ENCODE measurements at regions not wholly inside any gene's neighbourhood (a gene's known extent, or its start where the extent isn't known, plus 50 kb on each side); places are given as distances from the start of the nearest gene placed in this dataset.

- DNase-seq (ENCODE audit: low read depth), result no peak
- no peak for TF ChIP-seq CTCF (IDR thresholded peaks at IDR 0.05; ENCODE audit: insufficient read depth, low read depth, low read length, missing control alignments)
- H3K4me3 ChIP-seq (ENCODE audit: low read length), result no peak overlapping the region
These were observed 508.2 kb upstream of the KIF2B start for GRCh38 chr17:53314521-53314920.

- peak; percentile 5 for DNase-seq (ENCODE audit: low read depth)
- no peak for TF ChIP-seq CTCF (IDR thresholded peaks at IDR 0.05; ENCODE audit: insufficient read depth, low read depth, low read length, missing control alignments)
- no peak overlapping the region for H3K4me3 ChIP-seq (ENCODE audit: low read length)
These were observed 509.0 kb upstream of the KIF2B start for GRCh38 chr17:53313746-53314145.

- no peak for TF ChIP-seq CTCF (IDR thresholded peaks at IDR 0.05; ENCODE audit: insufficient read depth, low read depth, low read length, missing control alignments)
- DNase-seq (ENCODE audit: low read depth), result no peak
- H3K4me3 ChIP-seq (ENCODE audit: low read length), result no peak overlapping the region
These were observed 544.3 kb upstream of the KIF2B start for GRCh38 chr17:53278466-53278865.

- DNase-seq (ENCODE audit: low read depth), result no peak
- H3K4me3 ChIP-seq (ENCODE audit: low read length), result no peak overlapping the region
- no peak for TF ChIP-seq CTCF (IDR thresholded peaks at IDR 0.05; ENCODE audit: insufficient read depth, low read depth, low read length, missing control alignments)
These were observed 549.6 kb upstream of the KIF2B start for GRCh38 chr17:53273126-53273525.

GRCh38 chr17:53270936-53271335 lies 551.8 kb upstream of the KIF2B start:
- DNase-seq (ENCODE audit: low read depth), result no peak
- no peak for TF ChIP-seq CTCF (IDR thresholded peaks at IDR 0.05; ENCODE audit: insufficient read depth, low read depth, low read length, missing control alignments)
- H3K4me3 ChIP-seq (ENCODE audit: low read length), result no peak overlapping the region

- H3K4me3 ChIP-seq (ENCODE audit: low read length), result no peak overlapping the region
- DNase-seq (ENCODE audit: low read depth), result no peak
- TF ChIP-seq CTCF (IDR thresholded peaks at IDR 0.05; ENCODE audit: insufficient read depth, low read depth, low read length, missing control alignments), result no peak
These were observed 558.0 kb upstream of the KIF2B start for GRCh38 chr17:53264730-53265129.

- no peak for DNase-seq (ENCODE audit: low read depth)
- H3K4me3 ChIP-seq (ENCODE audit: low read length), result no peak overlapping the region
- no peak for TF ChIP-seq CTCF (IDR thresholded peaks at IDR 0.05; ENCODE audit: insufficient read depth, low read depth, low read length, missing control alignments)
These were observed 568.6 kb upstream of the KIF2B start for GRCh38 chr17:53253956-53254597.

Data from epithelial cell of esophagus (primary cell).